NCI-H1105 treated with DMSO at 0.1 percent for 48 hours (cell line): ENCODE measurements at regions not wholly inside any gene's neighbourhood (a gene's known extent, or its start where the extent isn't known, plus 50 kb on each side); places are given as distances from the start of the nearest gene placed in this dataset.

Experiments
- DNase-seq: peaks from one replicate; lab custom pipeline; 2025; lab: John Stamatoyannopoulos, UW

DNA sequence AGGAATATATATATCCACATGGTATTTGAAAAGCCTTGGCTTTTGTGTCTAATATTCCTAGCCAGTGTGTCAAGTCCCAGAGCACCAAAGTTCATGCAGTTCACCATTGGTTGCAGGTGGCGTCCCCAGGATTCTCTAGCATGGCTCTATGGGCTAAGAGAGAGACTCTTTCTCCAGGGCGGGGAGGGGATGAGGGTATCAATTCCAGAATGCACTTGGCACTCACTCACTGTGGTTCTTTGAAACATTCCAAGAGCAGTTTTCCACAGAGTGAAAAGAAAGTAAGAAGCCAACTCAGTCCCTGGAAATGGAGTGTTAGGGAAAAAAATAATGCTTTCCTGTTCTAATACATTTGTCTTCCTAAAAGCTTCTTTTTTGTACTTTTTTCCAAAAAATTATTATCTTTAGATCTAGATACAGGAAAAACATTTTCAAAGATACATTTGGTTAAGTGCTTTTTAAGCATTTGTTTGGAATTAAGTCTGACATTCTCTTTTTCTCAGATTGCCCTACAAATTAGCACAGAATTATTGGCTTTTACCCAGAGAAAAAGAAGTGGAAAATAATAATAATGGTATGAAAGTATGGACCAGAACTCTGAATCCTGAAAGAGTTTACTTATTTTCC is 239.9 kb downstream of the PAX3 start:
- DNase-seq: no peak

DNA sequence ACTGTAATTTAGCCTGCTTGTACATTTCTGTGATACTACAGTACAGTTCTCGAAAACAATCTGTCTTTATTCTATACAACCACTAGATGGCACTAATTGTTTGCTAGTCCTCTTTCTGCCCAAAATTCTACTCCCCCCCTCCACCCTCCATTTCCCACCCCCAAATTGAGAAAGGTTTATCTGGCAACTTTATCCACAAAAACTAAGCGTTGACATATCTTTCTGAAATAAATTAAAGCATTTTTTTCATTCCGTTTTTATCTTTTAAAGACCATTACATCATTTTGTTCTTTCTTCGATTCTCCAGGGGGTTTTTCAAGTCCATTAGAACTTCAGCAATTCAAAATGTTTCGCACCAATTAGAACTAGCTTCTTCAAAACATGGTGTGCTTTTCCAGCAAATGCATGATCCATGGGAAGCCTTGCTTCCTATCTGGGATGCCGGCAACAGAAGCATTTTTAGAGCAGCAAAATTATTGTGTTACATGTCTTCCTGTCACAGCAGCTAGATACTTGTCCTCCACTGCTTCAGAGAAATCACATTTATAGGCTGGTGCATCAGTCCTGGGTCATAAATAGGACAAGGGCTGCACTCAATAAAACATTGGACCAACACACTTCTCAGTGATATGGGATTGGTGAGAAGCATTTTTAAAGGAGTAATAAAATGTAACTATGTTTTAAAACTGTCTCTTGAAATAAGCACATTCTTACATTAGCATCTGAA is 241.3 kb downstream of the PAX3 start:
- DNase-seq: peak; percentile 42

DNA sequence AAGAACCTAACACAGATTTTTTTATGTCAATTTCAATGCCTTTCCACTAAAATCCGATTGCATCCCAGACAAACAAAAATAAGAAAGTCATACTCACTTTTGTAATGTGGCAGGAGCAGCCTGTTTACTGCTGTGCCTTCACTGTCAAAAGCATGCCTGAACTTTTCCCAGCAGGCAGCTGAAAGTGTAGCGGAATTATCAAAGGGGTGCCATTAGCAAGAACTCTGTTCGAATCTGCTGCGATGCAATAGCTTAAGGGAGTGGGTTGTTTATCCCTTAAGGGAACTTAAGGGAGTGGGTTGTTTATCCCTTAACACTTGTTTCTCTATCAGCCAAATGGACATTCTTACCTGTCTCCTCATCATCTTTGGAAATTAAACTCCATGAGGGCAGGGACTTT is 243.5 kb downstream of the PAX3 start:
- no peak for DNase-seq

DNA sequence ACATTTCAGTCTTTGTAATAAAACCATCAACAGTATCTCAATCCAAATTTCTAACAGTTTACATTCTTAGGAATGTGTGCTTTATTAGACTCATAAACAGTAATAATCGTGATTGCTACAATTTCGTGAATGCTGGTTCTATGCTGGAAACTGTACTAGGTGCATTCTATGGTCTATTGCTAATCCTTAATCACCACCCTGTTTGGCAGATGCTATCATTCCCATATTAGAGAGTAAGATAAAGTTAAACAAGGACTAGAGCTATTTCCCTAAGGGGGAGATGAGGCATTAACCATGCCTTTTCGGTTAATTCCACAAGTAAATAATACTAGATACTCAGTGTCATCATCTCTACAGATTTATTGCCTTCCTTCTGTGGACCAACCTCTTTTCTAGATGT is 244.0 kb downstream of the PAX3 start:
- DNase-seq: no peak

DNA sequence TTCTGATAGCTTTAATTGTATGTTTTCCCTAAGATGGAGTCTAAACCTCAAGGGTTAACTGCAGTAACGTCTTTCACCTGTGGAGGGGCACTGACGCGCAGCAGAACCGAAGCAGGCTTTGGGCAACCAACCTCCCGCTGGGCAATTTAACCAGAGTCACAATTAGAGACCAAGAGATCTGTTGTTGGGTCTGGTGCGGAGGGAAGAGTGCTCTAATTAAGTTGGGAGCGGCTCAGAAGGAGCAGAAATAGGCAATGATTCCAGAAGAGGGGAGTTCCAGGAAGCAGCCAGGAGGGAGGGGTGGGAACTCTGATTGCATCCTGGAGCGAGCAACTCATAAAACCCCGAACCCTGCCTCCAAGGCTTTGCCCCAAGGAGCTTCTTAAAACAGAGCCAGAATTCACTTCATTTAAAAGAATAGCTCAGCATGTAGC is 245.8 kb downstream of the PAX3 start:
- DNase-seq: no peak

DNA sequence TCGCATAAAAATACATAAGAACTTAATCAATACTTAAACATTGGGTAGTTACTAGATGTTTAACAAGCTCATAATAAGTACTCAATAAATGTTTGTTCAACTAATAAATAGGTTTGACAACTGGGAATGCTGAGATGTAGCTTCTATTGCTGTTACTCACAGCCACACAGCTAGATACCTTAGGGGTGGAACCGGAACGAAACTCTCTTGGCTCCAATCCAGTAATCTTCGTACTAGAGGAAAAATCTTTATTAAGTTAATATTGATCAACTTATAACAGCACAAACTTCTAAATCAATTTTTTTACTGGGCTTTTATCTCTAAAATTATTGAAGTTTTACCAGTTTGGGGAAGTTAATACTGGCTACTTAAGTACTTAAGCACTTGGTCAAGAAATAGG is 247.8 kb downstream of the PAX3 start:
- DNase-seq: no peak

DNA sequence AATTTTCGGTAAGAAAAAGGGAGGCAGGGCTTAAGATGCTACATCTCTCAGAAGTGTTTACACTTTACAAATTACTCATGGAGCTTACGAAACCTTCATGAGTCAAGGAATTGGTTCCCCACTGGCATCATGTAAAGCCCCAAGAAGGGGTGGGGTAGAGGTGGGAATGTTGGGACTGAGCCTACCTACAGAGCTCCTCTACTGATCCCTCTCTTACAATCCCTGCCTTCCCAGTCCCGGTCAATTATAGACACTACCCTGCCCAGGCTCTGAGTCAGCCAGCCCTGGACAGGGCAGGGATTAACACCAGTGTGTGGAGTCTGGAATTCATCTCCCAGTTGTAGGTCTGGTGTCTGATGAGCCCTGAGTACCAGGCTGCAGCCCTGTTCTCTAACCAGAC is 248.9 kb downstream of the PAX3 start:
- no peak for DNase-seq

DNA sequence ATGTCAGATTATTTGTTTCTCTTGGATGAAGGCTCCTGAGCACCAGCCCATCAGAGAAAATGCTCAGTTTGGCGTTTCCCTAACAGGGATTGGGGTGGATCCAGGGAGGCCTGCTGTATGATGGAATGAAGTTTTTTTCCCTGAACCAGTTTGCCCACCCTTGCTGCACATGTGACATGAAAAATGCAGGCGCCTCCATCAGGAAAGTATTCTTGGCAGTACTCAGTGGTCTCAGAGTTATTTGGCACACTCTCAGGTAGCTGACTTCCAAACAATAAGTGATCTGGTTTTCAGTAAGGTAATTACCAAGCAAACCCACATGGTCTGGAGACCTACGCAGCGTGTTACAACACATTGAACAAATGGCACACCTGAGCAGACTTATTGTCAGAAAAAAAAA is 254.9 kb downstream of the PAX3 start:
- DNase-seq: peak; percentile 38

DNA sequence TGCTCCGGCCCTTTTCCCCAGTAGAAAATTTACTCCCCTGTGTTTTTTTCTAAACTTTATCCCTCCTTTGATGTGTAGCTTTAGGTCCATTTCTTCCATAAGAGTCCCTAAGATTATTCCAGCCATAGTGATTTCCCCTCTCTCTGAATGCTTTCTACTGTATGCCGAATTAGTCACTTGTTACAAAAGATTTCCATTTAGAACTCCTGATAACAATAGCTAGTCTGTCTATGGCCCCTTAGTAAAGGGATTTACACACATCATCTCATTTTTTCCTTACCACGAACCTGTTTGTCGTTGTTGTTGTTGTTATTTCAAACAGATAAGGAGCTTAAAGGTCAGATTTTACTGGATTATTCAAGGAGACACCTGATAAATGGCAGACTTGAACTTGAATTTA is 256.1 kb downstream of the PAX3 start:
- no peak for DNase-seq

DNA sequence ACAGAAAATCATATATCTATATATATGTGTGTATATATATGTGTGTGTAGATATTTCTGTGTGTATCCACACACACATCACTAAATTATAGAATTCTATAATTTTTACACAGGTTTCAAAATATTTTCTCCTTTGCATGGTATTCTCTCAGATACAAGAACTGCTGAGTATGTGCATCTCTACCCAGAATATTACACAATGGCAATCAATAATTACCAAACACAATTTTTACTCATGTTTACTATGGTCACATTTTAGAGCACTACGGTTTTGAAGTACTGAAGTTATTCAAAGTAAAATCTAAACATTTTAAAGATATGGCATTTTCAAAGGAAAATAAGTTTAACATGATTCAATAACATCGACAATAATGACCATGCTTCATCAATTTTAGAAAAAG is 258.5 kb downstream of the PAX3 start:
- no peak for DNase-seq

DNA sequence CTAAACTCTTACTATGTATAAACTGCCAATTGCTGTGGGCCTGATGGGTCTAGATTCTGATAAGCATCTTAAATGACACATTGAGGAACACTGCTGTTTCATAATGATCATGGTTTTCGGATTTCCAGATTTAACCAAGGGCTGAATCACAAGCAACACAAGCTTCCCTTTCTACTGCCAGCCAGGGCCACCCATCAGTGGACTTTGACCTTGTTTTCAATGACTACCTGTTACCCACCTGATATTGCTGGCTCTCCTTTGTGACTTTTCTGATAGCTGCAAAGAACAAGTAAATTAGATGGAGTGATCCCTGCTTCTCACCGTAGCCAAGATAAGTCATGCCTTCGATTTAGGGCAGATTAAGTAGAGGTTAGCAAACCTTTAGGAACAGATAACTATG is 259.0 kb downstream of the PAX3 start:
- DNase-seq: no peak

DNA sequence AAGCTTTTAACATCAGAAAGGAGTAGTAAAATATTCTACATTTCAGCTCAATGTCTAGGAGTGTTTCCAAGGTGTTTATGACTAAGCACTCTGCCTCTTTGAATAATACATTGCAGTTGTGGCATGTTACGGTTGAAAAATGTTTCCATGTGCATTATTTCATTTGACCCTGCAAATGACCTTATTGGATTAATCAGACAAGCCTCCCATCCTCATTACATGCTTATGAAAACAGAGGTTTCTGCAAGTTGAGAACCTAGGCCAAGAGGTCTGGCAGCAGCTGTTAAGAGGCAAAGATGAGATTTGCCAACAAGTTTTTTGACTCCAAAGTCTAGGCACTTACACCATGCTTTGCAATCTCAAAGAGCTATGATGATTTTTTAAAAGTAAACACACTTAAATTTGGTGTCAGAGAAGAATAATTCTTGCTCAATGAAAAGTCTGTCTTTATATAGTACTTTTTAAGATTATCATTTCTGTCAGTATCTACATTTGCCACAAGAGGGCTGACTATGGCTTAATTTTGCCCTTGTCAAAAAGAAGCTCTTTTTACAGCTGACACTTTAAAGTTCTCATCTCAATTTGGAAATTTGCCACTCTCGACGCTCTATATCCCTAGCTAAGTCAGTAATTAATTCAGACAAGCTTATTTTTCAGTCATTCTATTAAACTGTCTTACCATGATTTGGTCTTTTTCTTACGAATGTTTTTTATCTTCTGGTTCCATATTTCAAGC is 260.6 kb downstream of the PAX3 start:
- peak; percentile 46 for DNase-seq

DNA sequence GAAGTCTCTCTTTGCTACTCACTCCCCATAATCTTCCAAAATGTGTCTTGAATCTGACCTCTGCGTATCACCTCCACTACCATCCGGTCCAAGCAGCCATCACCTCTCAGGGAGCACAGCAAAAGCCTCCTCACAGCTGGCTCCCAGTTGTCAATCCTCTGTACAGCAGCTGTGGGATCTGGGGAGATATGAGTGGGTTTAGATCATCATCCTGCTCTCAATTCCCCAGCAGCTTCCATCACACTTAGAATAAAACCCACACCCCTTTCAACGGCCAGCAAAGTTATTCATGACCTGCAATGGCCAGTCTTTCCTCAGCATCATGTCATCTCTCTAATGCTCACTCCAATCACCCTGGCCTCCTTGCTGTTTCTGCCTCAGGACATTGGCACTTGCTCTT is 261.6 kb downstream of the PAX3 start:
- DNase-seq: no peak

DNA sequence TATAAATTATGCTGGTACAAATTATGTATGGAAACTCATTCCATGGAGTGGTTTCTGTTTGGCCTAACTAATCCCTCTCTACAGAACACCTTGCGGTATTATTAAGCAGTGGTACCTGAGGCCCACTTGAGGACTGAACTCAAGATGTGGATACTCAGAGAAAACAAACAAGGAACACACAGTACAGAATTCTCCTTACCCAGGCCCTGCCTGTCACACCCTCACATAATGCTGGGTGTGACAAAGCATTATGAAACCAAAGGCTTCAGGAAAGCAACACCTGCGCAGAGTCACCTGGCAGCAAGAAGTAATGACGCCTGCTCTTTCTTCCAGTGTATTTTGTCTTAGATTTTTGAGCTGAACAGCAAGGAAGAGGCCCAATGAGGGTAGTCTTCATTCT is 264.7 kb downstream of the PAX3 start:
- DNase-seq: no peak

DNA sequence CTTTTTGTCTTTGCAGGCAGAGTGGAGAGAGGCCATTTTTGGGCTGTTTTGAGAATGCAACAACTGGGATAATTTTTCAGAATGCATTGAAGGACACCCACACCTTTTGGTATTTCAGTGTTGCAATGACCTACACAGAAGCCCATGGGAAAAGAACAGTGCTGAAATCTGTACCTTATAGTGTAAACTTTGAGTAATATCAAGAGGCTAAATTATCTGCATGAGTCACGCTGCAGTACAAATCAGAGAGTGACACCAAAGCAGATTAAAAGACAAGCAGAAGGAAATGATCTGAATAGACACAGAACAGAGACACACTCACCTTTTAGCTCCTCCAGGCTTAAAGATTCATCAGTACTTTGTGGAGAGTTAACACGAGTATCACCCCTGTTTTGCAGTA is 265.3 kb downstream of the PAX3 start:
- no peak for DNase-seq

DNA sequence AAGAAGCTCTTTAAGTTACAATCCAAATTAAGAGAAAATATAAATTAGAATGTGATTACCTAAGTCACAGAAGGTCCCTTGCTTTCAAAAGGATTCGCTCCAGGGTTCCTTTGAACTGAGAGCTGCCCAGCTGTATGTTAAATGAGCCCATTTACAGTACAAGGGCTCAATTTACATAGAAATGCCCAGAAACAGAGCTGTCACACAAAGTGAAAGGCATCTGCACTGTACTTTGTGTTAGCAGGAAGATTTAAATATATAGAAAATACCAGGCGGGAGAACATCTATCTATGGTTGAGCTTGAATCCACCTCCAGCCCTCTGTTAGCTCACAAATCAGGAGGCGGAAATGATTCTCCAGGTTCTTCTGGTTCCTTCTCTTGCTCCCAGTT is 272.9 kb downstream of the PAX3 start:
- no peak for DNase-seq

DNA sequence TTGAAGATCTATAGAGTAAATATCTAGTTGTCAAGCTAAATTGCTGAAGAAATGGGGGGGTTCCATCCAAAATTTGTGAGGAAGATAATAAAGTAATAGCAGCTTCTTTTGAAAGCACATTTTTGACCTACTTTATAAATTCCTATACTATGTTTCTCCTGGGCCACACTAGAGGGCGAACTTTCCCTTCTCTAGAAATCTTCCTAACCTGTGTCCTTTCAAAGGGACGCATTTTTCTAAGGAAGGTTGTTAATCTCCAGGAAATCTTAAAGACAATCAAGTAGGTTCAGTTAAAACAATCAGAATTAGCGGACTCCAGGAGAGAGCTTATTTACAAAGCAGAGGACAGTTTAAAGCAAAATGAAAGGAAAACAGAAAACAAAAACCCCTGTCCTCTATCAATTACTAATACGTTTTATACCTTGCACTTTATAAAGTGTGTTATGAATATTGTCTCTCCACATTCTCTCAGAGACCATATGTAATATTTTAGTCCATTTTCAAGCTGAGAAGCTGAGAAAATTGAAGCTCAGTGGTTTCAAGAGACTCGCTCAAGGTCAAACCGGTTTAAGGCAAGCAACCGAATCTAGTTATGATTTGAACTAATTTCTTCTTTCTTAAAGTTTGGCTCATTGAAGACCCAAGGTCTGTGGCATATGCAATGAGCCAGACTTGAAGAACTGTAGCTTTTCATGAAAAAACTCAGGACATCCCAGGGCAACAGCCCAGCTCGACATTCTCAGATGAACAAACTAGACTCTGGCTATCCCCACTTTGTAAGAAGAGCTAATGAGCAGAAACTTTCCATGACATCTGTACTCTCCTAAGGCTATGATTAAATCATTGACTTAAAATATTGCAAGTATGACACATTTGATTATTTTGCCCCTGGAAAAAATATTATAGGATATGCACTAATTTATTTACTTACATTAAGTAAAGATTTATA is 273.6 kb downstream of the PAX3 start:
- DNase-seq: peak; percentile 31

DNA sequence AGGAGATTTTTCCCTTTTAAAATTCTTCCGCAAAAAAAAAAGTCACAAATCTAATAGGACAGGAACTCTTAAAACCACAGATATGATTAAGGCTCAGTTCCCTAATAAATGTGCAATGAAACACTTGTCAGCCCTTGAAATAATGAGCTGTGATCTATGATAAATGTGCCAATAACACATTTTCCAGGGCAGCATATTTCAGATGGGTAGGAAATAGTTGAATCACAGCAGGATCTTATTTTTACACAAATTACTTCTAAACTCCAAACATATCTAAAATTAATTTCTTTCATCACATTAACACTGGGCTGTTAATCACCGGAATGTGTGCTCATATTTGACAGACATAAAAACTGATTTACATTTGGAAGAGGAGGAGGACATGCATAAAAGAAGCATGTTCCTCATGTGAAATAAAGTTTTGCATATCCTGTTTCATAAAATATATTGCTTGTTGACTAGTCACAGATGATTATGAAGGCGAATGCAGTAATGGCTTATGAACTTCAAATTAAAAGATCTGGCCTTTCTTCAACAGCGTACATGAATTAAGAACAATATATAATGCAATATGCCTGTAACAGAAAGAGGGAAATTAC is 281.4 kb downstream of the PAX3 start:
- DNase-seq: no peak

DNA sequence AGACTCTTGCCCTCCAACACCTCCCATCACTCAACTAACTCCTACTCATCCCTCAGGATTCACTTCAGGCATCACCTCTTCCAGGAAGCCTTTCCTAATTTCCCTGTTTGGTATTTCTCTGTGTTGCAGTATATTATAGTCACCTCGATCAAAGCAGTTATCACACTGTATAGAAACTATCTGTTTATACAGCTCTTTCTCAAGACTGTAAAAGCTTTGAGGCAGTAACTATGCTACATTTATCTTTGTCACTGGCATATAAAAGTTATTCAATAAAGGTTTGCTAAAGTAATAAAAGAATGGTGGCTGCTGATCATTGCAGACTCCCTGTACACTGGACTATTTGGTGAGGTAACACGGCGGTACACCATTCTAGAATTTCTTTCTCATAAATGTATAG is 284.9 kb downstream of the PAX3 start:
- no peak for DNase-seq

DNA sequence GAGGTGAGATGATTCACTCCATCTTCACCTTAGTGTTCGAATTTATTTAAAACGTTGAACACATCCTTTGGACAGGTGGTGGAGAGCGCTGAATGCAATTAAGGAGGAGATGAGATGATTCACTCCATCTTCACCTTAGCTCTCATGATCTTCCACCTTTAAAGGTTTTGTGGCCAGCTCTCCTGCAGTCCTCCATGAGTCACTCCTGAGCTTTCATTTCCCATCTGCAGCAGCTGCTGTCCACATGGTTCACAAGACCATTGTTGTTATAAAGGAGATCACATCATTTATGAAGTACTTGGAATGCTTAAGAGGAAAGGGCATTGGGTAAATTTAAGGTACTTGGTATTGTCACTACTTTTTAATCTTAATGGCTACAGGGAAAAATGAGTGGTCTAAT is 298.5 kb downstream of the PAX3 start:
- no peak for DNase-seq

DNA sequence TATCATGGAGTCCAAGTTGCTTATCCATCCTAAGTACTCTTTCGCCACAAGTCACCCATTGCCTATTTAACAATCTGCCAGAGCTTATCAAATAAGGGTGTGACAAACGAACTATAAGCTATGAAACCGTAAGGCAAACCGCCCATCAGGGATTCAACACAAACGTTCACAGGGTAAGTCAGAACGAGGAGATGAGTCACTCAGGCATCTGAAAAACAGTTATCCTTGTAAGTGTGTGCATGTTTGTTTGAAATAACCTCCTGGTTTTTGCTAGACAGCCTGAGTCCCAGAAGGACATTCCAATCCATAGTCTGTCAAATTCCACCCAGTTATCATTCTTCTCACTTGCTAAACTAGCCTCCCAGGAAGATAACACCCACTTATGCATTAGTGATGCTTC is 299.1 kb downstream of the PAX3 start:
- DNase-seq: no peak

DNA sequence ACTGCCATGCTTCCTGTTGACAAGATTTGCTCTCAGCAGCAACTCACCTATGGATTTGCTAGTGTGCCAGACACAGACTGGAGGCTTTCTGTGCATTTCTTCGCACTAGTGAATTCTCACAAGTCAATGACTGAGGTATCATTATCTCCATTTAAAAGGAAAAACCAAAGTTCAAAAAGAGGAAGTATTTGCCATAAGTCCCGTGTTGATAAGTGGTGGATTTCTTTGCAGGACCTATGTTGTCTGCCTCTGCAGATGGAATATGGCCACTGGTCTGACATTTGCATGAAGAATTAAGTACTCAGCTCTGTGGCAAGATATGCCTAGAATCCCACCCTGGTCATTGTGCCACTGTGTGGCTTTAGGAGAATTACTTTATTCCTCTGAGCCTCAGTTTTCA is 299.6 kb downstream of the PAX3 start:
- DNase-seq: no peak
